ENCODE measurements at regions not wholly inside any gene's neighbourhood (a gene's known extent, or its start where the extent isn't known, plus 50 kb on each side); places are given as distances from the start of the nearest gene placed in this dataset.

- no peak for DNase-seq
- Histone ChIP-seq H3K27ac (ENCODE audit: low read length) (no peak overlapping the region), H3K4me1 (ENCODE audit: control insufficient read depth, insufficient read depth, low read length) (peaks cover 1% of the 10 kb centered on the region), H3K9me3 (ENCODE audit: control insufficient read depth, low read length) (no peaks in the 10 kb centered on the region), H3K4me3 (ENCODE audit: low read length) (no peak overlapping the region), H3K27me3 (ENCODE audit: control insufficient read depth, insufficient read depth) (no peaks in the 10 kb centered on the region)
- 7% methylated on average over 2 of the region's 2 CpGs for WGBS
- ATAC-seq: no peak
- intact Hi-C loops (cut with DNase I): loop anchor here in 2 of 4 donors (10.0 kb wide), 1 partner anchor 163 kb away; no protein-coding TSS in a partner anchor
These were observed 51.2 kb upstream of the ADAM23 start for GRCh38 chr2:206392118-206392517.
